GM21367 (cell line): ENCODE measurements at regions not wholly inside any gene's neighbourhood (a gene's known extent, or its start where the extent isn't known, plus 50 kb on each side); places are given as distances from the start of the nearest gene placed in this dataset.

Experiments used
- ATAC-seq: cut with Tn5 transposase; IDR thresholded peaks from one replicate; pipeline ENCODE4 v1.9.1; 2021; ENCODE audit not compliant: unreplicated experiment

- ATAC-seq = no peak
Observed at GRCh38 chr2:215627771-215628170, 191.9 kb upstream of the FN1 start.

- ATAC-seq = no peak
Observed at GRCh38 chr2:215626812-215627281, 191.0 kb upstream of the FN1 start.

GRCh38 chr2:215626063-215626462, 190.2 kb upstream of the FN1 start:
- ATAC-seq = no peak

GRCh38 chr2:215625207-215625606, 189.3 kb upstream of the FN1 start:
- ATAC-seq = no peak

GRCh38 chr2:215624423-215624829, 188.6 kb upstream of the FN1 start:
- no peak for ATAC-seq

GRCh38 chr2:215622837-215623236, 187.0 kb upstream of the FN1 start:
- no peak for ATAC-seq

GRCh38 chr2:215621381-215621780, 185.5 kb upstream of the FN1 start:
- ATAC-seq = no peak

GRCh38 chr2:215620528-215620927, 184.7 kb upstream of the FN1 start:
- ATAC-seq = no peak

- no peak for ATAC-seq
Observed at GRCh38 chr2:215619989-215620388, 184.1 kb upstream of the FN1 start.

GRCh38 chr2:215619022-215619958, 183.4 kb upstream of the FN1 start:
- ATAC-seq = no peak

GRCh38 chr2:215618145-215618544, 182.3 kb upstream of the FN1 start:
- ATAC-seq = no peak

- no peak for ATAC-seq
Observed at GRCh38 chr2:215617060-215617824, 181.4 kb upstream of the FN1 start.

- no peak for ATAC-seq
Observed at GRCh38 chr2:215615803-215616174, 179.9 kb upstream of the FN1 start.

- no peak for ATAC-seq
Observed at GRCh38 chr2:215615067-215615802, 179.4 kb upstream of the FN1 start.

- ATAC-seq = no peak
Observed at GRCh38 chr2:215614296-215614695, 178.4 kb upstream of the FN1 start.

- no peak for ATAC-seq
Observed at GRCh38 chr2:215613888-215614287, 178.0 kb upstream of the FN1 start.

GRCh38 chr2:215613280-215613679, 177.4 kb upstream of the FN1 start:
- ATAC-seq = no peak

- no peak for ATAC-seq
Observed at GRCh38 chr2:215612786-215613185, 176.9 kb upstream of the FN1 start.

GRCh38 chr2:215611609-215612386, 175.9 kb upstream of the FN1 start:
- ATAC-seq = no peak
